ENCODE measurements at regions not wholly inside any gene's neighbourhood (a gene's known extent, or its start where the extent isn't known, plus 50 kb on each side); places are given as distances from the start of the nearest gene placed in this dataset.

GRCh38 chr5:10059556-10059955 lies 190.1 kb downstream of the ATPSCKMT start:
- TF ChIP-seq Cebpa-rat (IDR thresholded peaks at IDR 0.05), result no peak
- H3K9me3 ChIP-seq, result no peaks in the 10 kb centered on the region

GRCh38 chr5:10057356-10057755 lies 192.3 kb downstream of the ATPSCKMT start:
- Histone ChIP-seq H3K4me3 (no peak overlapping the region), H3K4me1 (peaks cover 8% of the 10 kb centered on the region; the same call in 1 of the 2 replicates), H4K20me1 (no peaks in the 10 kb centered on the region), H3K27ac (no peak overlapping the region), H3K36me3 (no peaks in the 10 kb centered on the region), H3K9me3 (peaks cover 9% of the 10 kb centered on the region), H3K9ac (no peak overlapping the region), H3K27me3 (no peaks in the 10 kb centered on the region), H3K4me2 (no peak overlapping the region)
- TF ChIP-seq Cebpa-rat (IDR thresholded peaks at IDR 0.05), result no peak

More at GRCh38 chr5:10059556-10059955, 190.1 kb downstream of the ATPSCKMT start:
- H3K36me3 ChIP-seq, result no peaks in the 10 kb centered on the region
- no peaks in the 10 kb centered on the region for H3K27me3 ChIP-seq
- H3K4me2 ChIP-seq, result no peak overlapping the region
- H3K27ac ChIP-seq, result no peak overlapping the region
- H3K4me1 ChIP-seq, result peaks cover 8% of the 10 kb centered on the region; the same call in 1 of the 2 replicates
- H4K20me1 ChIP-seq, result no peaks in the 10 kb centered on the region
- H3K9ac ChIP-seq, result no peak overlapping the region
- no peak overlapping the region for H3K4me3 ChIP-seq

DNA sequence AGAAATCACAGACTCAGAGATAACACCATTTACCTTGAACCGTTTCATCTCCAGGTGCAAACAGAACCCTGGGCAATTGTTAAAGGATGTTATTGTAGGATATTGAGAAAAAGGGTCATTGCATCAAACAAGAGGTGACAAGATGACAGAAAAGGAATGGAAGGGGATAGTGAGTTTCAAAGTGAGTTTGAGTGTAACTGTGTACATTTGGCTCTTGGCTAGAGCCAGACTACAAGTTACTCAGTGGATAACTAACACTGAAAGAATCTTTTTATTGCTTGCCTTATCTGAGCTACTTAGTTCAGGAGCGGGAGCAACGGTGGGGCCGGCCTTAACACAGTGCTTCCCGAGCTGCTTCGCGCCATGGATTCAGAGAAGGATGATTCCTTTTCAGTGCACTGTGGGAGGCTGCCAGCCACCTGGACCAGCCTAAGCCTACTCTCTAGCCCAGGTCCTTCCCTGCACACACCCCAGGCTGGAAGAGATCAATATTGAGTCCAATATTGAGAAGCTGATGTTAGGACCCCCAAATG lies 193.4 kb downstream of the ATPSCKMT start:
- peaks cover 8% of the 10 kb centered on the region; the same call in 1 of the 2 replicates for H3K4me1 ChIP-seq
- H3K4me3 ChIP-seq, result no peak overlapping the region
- H3K9me3 ChIP-seq, result peaks cover 19% of the 10 kb centered on the region
- H3K4me2 ChIP-seq, result no peak overlapping the region
- no peaks in the 10 kb centered on the region for H4K20me1 ChIP-seq
- no peak overlapping the region for H3K9ac ChIP-seq
- H3K36me3 ChIP-seq, result no peaks in the 10 kb centered on the region
- no peak for TF ChIP-seq Cebpa-rat (IDR thresholded peaks at IDR 0.05)
- no peak overlapping the region for H3K27ac ChIP-seq
- no peaks in the 10 kb centered on the region for H3K27me3 ChIP-seq

GRCh38 chr5:10049858-10050455 lies 199.7 kb downstream of the ATPSCKMT start:
- no peak for TF ChIP-seq Cebpa-rat (IDR thresholded peaks at IDR 0.05)
- H3K4me3 ChIP-seq, result no peak overlapping the region
- no peak overlapping the region for H3K4me2 ChIP-seq
- peaks cover 39% of the 10 kb centered on the region for H3K9me3 ChIP-seq
- H3K4me1 ChIP-seq, result no peaks in the 10 kb centered on the region
- H3K9ac ChIP-seq, result no peak overlapping the region
- no peaks in the 10 kb centered on the region for H3K27me3 ChIP-seq
- H3K36me3 ChIP-seq, result no peaks in the 10 kb centered on the region
- H4K20me1 ChIP-seq, result no peaks in the 10 kb centered on the region
- H3K27ac ChIP-seq, result no peak overlapping the region

DNA sequence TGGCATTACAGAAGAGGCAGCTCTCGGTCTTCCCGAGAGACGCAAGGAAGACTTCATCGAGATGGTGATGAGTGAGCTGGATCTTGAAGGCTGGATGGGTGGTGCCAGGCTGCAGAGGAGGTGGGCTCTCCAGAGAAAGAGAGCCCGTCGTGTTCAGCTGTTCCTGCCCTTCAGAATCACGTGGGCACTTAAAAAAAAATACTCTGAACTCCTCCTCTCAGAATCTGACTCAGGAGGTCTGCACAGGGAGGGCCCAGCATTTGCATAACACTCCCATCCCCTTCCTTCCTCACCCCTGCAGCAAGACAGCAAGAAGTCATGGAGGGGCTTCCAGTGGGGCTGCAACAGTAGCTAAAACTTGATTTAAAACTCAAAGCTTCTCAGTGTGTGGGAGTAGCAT lies 203.0 kb downstream of the ATPSCKMT start:
- no peaks in the 10 kb centered on the region for H3K36me3 ChIP-seq
- no peaks in the 10 kb centered on the region for H4K20me1 ChIP-seq
- no peak for TF ChIP-seq Cebpa-rat (IDR thresholded peaks at IDR 0.05)
- H3K27me3 ChIP-seq, result no peaks in the 10 kb centered on the region
- H3K4me3 ChIP-seq, result no peak overlapping the region
- H3K27ac ChIP-seq, result no peak overlapping the region
- H3K9ac ChIP-seq, result no peak overlapping the region
- peaks cover 24% of the 10 kb centered on the region for H3K9me3 ChIP-seq
- no peaks in the 10 kb centered on the region for H3K4me1 ChIP-seq
- H3K4me2 ChIP-seq, result no peak overlapping the region

GRCh38 chr5:10045376-10045775 lies 204.3 kb downstream of the ATPSCKMT start:
- no peak overlapping the region for H3K4me2 ChIP-seq
- H3K4me3 ChIP-seq, result no peak overlapping the region
- peaks cover 11% of the 10 kb centered on the region for H3K9me3 ChIP-seq
- no peak overlapping the region for H3K9ac ChIP-seq
- H3K36me3 ChIP-seq, result no peaks in the 10 kb centered on the region
- no peaks in the 10 kb centered on the region for H3K27me3 ChIP-seq
- H3K27ac ChIP-seq, result no peak overlapping the region
- H4K20me1 ChIP-seq, result no peaks in the 10 kb centered on the region
- TF ChIP-seq Cebpa-rat (IDR thresholded peaks at IDR 0.05), result no peak
- H3K4me1 ChIP-seq, result no peaks in the 10 kb centered on the region

GRCh38 chr5:10036136-10036815 lies 213.4 kb downstream of the ATPSCKMT start:
- Histone ChIP-seq H3K27ac (no peak overlapping the region), H3K9ac (no peak overlapping the region), H3K4me3 (no peak overlapping the region), H3K9me3 (no peaks in the 10 kb centered on the region), H3K4me1 (peaks cover 38% of the 10 kb centered on the region), H4K20me1 (no peaks in the 10 kb centered on the region), H3K4me2 (peak overlapping the region; percentile 23; the same call in 1 of the 2 replicates), H3K36me3 (no peaks in the 10 kb centered on the region), H3K27me3 (no peaks in the 10 kb centered on the region)
- no peak for TF ChIP-seq Cebpa-rat (IDR thresholded peaks at IDR 0.05)

- Histone ChIP-seq H3K27me3 (no peaks in the 10 kb centered on the region), H3K4me1 (peaks cover 54% of the 10 kb centered on the region), H3K27ac (no peak overlapping the region), H3K9me3 (peaks cover 9% of the 10 kb centered on the region), H3K4me2 (peak overlapping the region; percentile 39), H3K36me3 (no peaks in the 10 kb centered on the region), H3K4me3 (no peak overlapping the region), H3K9ac (no peak overlapping the region), H4K20me1 (no peaks in the 10 kb centered on the region)
- TF ChIP-seq Cebpa-rat (IDR thresholded peaks at IDR 0.05), result no peak
These were observed 215.7 kb downstream of the ATPSCKMT start for GRCh38 chr5:10034001-10034400.

GRCh38 chr5:10031817-10032216 lies 217.9 kb downstream of the ATPSCKMT start:
- H3K36me3 ChIP-seq, result no peaks in the 10 kb centered on the region
- no peaks in the 10 kb centered on the region for H4K20me1 ChIP-seq
- no peak overlapping the region for H3K4me2 ChIP-seq
- H3K4me3 ChIP-seq, result no peak overlapping the region
- peaks cover 52% of the 10 kb centered on the region for H3K4me1 ChIP-seq
- H3K9ac ChIP-seq, result no peak overlapping the region
- H3K9me3 ChIP-seq, result peaks cover 12% of the 10 kb centered on the region
- no peak overlapping the region for H3K27ac ChIP-seq
- TF ChIP-seq Cebpa-rat (IDR thresholded peaks at IDR 0.05), result no peak
- no peaks in the 10 kb centered on the region for H3K27me3 ChIP-seq

DNA sequence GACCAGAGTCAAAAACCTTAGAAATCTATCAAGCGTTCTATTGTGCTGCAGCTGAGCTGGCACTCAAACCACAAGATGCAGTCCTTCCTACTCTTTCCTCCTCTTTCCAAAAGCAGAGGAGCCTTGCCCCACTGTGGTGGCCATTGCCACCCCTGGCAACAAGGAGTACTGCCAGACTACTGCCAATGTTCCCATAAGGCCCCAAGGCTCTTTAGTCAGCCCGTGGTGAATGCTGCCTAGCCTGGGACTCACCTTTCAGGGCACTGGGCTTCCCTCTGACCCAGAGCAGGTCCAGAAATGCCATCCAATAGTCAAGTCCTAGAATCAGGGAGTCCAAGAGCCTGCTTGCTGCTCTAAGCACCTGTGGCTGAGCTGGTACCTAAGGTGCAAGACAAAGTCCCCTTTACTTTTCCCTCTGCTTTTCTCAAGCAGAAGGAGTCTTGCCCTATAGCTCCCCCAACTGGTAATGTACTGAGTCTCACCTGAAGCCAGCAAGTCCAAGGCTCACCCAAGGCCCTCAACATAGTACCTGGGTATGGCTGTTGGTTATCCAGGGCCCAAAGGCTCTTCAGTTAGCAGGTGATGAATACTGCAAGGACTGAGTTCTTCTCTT lies 219.4 kb downstream of the ATPSCKMT start:
- TF ChIP-seq Cebpa-rat (IDR thresholded peaks at IDR 0.05), result no peak
- Histone ChIP-seq H4K20me1 (no peaks in the 10 kb centered on the region), H3K27ac (no peak overlapping the region), H3K4me3 (no peak overlapping the region), H3K36me3 (no peaks in the 10 kb centered on the region), H3K4me1 (peaks cover 38% of the 10 kb centered on the region), H3K9ac (no peak overlapping the region), H3K9me3 (peaks cover 21% of the 10 kb centered on the region), H3K4me2 (peak overlapping the region; percentile 24), H3K27me3 (no peaks in the 10 kb centered on the region)
